Transverse colon (tissue), 4 donors: ENCODE measurements at regions not wholly inside any gene's neighbourhood (a gene's known extent, or its start where the extent isn't known, plus 50 kb on each side); places are given as distances from the start of the nearest gene placed in this dataset.

Experiments
- POLR2A ChIP-seq: fragments of 450-650 bp; IDR thresholded peaks from one replicate; pipeline ENCODE4 v1.6.1; 2016; ENCODE audit warnings: antibody characterized with exemption, mild to moderate bottlenecking, moderate library complexity
- POLR2AphosphoS5 ChIP-seq, 3 donors: sonication (generic); formaldehyde crosslinking; IDR thresholded peaks; one replicate each; pipeline ENCODE4 v1.6.1; 2016; ENCODE audit warnings: antibody characterized with exemption in 3 of 3
- TF ChIP-seq, protein P1 (sequence below), 5 experiments: fragments of 200-600 bp in 3 of 5; fragments of 450-650 bp in 2 of 5; sonication (generic) in 3 of 5; IDR thresholded peaks; 1 replicate in 2 of 5; 2 replicates in 3 of 5; pipeline ENCODE4 v1.5.1; 2016 to 2017; ENCODE audit warnings: antibody characterized with exemption in 5 of 5, inconsistent platforms in 3 of 5, mild to moderate bottlenecking in 2 of 5, moderate library complexity in 1 of 5

DNA sequence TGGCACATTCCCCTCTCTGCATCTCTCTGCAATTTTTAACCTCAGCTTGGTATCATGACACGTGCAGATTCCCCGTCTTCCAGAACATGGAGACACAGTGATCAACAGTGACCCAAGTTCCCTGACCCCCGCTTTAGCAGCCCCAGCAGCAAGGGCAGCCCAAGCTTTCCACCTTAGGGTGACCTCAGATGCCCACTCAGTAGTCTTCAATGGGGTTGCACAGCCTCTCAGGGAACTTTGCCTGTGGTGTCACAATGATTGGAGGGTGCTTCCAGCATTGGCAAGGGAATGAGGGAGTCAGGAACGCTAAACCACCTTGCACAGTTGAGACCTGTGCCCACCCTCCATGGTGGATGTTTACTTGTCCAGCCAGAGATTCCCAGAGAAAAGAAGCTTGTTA is 287.1 kb upstream of the CDH4 start:
- TF ChIP-seq POLR2AphosphoS5 (IDR thresholded peaks at IDR 0.05) (no peak), POLR2A (no peak)
- TF ChIP-seq, protein P1, sequence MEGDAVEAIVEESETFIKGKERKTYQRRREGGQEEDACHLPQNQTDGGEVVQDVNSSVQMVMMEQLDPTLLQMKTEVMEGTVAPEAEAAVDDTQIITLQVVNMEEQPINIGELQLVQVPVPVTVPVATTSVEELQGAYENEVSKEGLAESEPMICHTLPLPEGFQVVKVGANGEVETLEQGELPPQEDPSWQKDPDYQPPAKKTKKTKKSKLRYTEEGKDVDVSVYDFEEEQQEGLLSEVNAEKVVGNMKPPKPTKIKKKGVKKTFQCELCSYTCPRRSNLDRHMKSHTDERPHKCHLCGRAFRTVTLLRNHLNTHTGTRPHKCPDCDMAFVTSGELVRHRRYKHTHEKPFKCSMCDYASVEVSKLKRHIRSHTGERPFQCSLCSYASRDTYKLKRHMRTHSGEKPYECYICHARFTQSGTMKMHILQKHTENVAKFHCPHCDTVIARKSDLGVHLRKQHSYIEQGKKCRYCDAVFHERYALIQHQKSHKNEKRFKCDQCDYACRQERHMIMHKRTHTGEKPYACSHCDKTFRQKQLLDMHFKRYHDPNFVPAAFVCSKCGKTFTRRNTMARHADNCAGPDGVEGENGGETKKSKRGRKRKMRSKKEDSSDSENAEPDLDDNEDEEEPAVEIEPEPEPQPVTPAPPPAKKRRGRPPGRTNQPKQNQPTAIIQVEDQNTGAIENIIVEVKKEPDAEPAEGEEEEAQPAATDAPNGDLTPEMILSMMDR (IDR thresholded peaks at IDR 0.05) = no peak
